NCI-H774 (cell line): ENCODE measurements at regions not wholly inside any gene's neighbourhood (a gene's known extent, or its start where the extent isn't known, plus 50 kb on each side); places are given as distances from the start of the nearest gene placed in this dataset.

ENCODE experiments used
- DNase-seq: peaks from one replicate; lab custom pipeline; 2025; lab: John Stamatoyannopoulos, UW

- DNase-seq = no peak
Measured at GRCh38 chr4:180141734-180142133, 2101.5 kb upstream of the TENM3 start.

- no peak for DNase-seq
Measured at GRCh38 chr4:180148737-180149136, 2094.5 kb upstream of the TENM3 start.

- DNase-seq = no peak
Measured at GRCh38 chr4:180150818-180151217, 2092.4 kb upstream of the TENM3 start.

- DNase-seq = no peak
Measured at GRCh38 chr4:180152831-180153230, 2090.4 kb upstream of the TENM3 start.

- DNase-seq = no peak
Measured at GRCh38 chr4:180153587-180153986, 2089.6 kb upstream of the TENM3 start.

GRCh38 chr4:180156684-180157083, 2086.5 kb upstream of the TENM3 start:
- DNase-seq = no peak

- no peak for DNase-seq
Measured at GRCh38 chr4:180160195-180160983, 2082.8 kb upstream of the TENM3 start.

- no peak for DNase-seq
Measured at GRCh38 chr4:180164799-180165198, 2078.4 kb upstream of the TENM3 start.

- no peak for DNase-seq
Measured at GRCh38 chr4:180169394-180169793, 2073.8 kb upstream of the TENM3 start.

- DNase-seq = no peak
Measured at GRCh38 chr4:180169966-180170365, 2073.2 kb upstream of the TENM3 start.

GRCh38 chr4:180179146-180179545, 2064.1 kb upstream of the TENM3 start:
- no peak for DNase-seq

GRCh38 chr4:180189666-180190065, 2053.5 kb upstream of the TENM3 start:
- DNase-seq = no peak

GRCh38 chr4:180190382-180190781, 2052.8 kb upstream of the TENM3 start:
- DNase-seq = no peak

GRCh38 chr4:180197471-180197870, 2045.7 kb upstream of the TENM3 start:
- DNase-seq = no peak

- DNase-seq = no peak
Measured at GRCh38 chr4:180203349-180203748, 2039.9 kb upstream of the TENM3 start.

- no peak for DNase-seq
Measured at GRCh38 chr4:180205276-180205675, 2037.9 kb upstream of the TENM3 start.

- DNase-seq = no peak
Measured at GRCh38 chr4:180207921-180208320, 2035.3 kb upstream of the TENM3 start.

GRCh38 chr4:180217070-180217469, 2026.1 kb upstream of the TENM3 start:
- no peak for DNase-seq

GRCh38 chr4:180219080-180219479, 2024.1 kb upstream of the TENM3 start:
- DNase-seq = no peak

- no peak for DNase-seq
Measured at GRCh38 chr4:180225977-180226376, 2017.2 kb upstream of the TENM3 start.

- DNase-seq = no peak
Measured at GRCh38 chr4:180234730-180235129, 2008.5 kb upstream of the TENM3 start.

- no peak for DNase-seq
Measured at GRCh38 chr4:180240670-180241069, 2002.5 kb upstream of the TENM3 start.

- no peak for DNase-seq
Measured at GRCh38 chr4:180253419-180253818, 1989.8 kb upstream of the TENM3 start.

- DNase-seq = no peak
Measured at GRCh38 chr4:180261346-180261745, 1981.9 kb upstream of the TENM3 start.
